D721Med (cell line): ENCODE measurements at regions not wholly inside any gene's neighbourhood (a gene's known extent, or its start where the extent isn't known, plus 50 kb on each side); places are given as distances from the start of the nearest gene placed in this dataset.

Source experiments
- DNase-seq: peaks from one replicate; pipeline ENCODE4 v3.0.0; 2011; ENCODE audit warnings: low spot score; ENCODE audit not compliant: insufficient read length
- FAIRE-seq: peaks from 2 replicates; lab custom pipeline; 2011; peaks lifted over from hg19 to GRCh38; lab: Jason Lieb, UNC
- CTCF ChIP-seq: IDR thresholded peaks from 2 replicates; pipeline ENCODE4 v1.5.1; 2012; ENCODE audit warnings: mild to moderate bottlenecking, control low read depth; ENCODE audit not compliant: insufficient read depth; ENCODE audit errors: missing control alignments

- no peak for TF ChIP-seq CTCF
- no peak for DNase-seq
- no peak for FAIRE-seq
Measured at GRCh38 chr1:79196211-79196610, 189.7 kb upstream of the ADGRL4 start.

DNA sequence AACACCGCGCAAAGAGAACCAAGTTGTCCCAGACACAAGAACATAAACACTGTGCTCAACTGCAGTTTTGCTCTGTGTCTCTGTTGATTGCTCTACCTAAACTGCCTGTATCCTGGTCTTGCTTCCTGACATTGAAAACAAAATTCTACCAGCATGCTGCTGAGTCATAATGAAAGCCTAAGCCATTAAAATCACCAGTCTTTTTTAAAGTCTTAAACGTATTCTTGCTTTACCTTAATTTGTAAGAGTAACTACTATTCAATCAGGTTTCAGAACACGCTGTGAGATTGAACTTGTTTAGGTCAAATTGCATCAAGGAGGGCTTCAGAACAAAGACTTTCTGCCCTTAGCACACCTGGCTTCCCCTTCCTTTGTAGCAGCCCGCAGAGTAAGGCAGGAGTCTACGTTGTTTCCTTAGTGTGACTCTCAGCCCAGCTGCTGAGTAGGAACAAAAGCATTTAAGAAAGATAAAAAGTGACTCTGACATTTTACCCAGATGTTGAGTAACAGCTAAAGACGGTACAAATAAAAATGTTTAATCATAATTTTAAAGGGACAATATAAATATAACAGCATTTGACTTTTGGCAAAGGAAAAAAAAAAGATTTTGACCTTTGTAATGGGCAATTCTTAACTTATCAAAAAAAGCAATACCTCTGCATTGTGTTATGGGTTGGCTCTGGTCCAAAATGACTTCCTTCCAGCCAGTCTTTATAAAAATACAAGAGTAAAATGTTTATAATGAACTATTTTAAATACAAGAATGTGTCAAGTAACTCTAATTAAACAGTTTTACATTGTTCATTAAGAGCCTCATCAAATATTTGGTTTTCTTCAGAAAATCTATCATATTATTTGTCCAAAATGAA lies 186.9 kb upstream of the ADGRL4 start:
- TF ChIP-seq CTCF: no peak
- DNase-seq (no peak), FAIRE-seq (no peak)

- TF ChIP-seq CTCF: no peak
- DNase-seq: no peak
- no peak for FAIRE-seq
Measured at GRCh38 chr1:79190074-79190473, 183.5 kb upstream of the ADGRL4 start.

GRCh38 chr1:79188337-79188736 lies 181.8 kb upstream of the ADGRL4 start:
- TF ChIP-seq CTCF: no peak
- no peak for FAIRE-seq
- no peak for DNase-seq

DNA sequence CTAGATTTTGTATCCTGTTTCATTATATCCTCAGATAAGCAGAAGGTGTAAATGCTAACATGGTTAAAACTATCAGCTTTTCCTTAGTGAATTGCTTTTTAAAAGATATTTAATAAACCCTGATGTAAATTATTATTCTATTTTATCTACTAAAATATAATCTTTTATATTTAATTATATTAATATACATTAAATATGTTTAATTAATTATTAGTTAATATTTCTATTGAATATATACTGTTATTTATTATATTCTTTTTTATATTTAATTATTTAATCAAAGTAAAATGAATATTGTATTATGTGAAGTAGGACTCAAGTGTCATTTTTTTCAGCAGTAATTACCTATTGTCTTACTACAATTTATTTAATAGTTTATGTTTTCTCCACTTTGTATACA lies 179.7 kb upstream of the ADGRL4 start:
- FAIRE-seq (no peak), DNase-seq (no peak)
- TF ChIP-seq CTCF: no peak

DNA sequence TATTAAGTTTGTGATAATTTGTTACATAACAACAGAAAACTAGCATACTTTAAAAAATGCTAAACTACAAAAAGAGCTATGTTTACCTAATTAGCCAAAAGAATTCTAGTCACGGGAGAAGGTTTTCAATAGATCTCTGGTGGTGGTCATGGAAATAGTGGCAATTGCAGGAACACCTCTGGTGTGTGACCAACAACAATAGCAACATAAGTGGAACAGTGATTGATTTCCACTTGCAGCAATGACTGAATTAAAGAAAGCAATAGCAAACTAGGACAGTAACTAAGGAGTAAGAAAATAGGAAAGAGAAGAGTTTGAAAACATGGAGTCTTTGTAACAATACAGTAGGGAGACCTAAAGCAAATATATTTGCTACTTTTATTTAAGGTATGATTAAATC lies 171.3 kb upstream of the ADGRL4 start:
- FAIRE-seq (no peak), DNase-seq (no peak)
- TF ChIP-seq CTCF: no peak

- FAIRE-seq (no peak), DNase-seq (no peak)
- TF ChIP-seq CTCF: no peak
Measured at GRCh38 chr1:79161077-79161476, 154.5 kb upstream of the ADGRL4 start.
